Stimulated activated CD4-positive, alpha-beta T cell treated with anti-CD3 and anti-CD28 coated beads, Interleukin-2, amount 100 ng/mL, for 24 hours (primary cell): ENCODE measurements at regions not wholly inside any gene's neighbourhood (a gene's known extent, or its start where the extent isn't known, plus 50 kb on each side); places are given as distances from the start of the nearest gene placed in this dataset.
"Not testable (repeated sequence)": the region's sequence is repeated elsewhere in the genome, so short reads cannot be mapped to it uniquely, and the experiment has no call there.

Experiments used
- DNase-seq, 2 donors: peaks; one replicate each; pipeline ENCODE4 v3.0.0-alpha.2; 2020

DNA sequence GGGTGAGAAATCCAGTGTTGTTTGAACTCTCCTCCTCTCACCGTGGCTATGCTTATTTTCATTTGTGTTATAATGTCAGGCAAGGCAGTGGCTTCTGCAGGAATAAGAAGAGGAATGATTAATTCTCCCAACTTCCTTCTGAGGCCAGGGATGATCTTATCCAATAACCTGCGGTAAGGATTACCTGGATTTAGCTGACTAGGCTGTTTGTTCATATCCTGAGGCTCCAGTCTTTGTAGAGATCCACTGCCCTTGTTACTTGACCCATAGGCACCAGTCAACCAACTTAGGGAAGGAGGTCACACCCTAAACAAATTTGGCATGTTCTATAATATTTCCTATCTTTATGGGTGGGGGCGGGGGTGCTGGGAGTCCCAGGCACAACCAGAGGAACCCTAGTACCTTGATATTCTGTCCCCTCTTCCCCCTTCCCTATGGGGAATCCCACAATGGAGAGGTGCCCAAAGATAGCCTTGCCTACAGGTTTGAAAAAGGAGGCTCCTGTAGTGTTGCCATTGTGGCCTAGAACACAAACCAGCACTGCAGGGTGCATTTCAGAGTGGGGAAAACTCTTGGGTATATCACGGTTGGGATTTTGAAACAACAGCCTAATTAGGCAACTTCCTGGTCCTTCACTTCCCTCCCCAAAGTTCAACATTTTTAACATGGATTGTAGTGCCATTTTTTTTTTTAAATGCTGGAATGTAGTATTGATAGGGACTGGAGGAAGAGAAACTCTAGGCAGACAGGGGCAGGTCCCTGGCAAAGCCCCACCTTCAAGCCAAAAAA, 977.5 kb upstream of the SPRY2 start:
- DNase-seq = no peak

DNA sequence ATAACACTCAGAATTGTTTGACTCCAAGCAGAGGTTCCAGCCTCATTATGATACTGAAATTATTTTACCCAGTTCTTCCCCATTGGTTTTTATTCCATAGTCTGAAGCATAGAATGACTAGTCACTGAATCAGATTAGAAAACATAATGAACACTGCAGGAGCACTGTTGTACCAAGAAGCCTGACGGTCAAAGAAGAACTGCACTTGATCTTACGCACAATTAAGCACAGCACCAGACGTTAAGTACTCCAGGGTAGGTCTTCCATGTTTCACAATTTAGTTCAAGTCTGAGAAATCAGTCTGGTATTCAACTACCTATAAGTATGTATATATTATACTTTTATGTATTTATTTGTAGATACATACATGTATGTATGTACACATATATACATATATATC, 973.5 kb upstream of the SPRY2 start:
- no peak for DNase-seq

DNA sequence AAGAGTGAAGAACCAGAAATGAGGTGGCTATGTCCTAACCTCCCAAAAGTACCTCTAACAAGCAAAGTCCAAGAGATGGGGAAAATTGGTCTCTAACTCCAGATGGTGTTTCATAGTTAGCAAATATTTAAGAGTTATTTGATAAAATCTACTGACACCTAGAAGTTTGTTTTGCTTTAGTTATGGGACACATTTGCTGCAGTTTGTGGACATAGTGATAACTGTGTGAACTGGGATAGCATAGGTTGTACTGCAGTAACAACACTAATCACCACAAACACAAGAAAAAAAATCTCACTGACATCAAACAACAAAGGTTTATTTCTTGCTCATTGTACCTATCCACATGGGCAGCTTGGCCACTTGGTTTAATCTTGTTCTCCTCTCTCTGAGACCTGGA, 965.0 kb upstream of the SPRY2 start:
- no peak for DNase-seq

DNA sequence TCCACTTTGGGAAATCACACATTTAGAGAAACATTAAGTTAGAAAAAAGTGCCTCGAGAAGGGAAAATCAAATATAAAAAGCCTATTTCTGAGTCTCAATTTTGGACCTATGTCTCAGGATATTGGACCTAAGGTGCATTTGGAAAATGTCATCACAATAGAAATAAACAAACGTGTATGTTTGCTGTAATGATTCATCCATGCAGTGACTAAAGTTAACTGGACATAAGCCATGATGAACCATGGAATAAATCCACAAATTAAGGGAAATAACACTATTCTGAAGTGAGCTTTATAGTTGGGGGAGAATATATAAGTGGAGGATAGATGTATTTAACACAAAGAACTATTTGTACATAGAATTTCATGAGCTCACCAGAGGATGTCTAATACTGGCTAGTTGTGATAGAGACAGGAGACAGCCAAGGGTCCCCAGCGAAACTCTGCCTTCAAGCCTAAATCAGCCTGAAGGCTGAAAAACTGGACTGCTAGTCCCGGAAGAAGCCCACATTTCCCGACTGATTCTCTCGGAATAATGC, 963.3 kb upstream of the SPRY2 start:
- no peak for DNase-seq

DNA sequence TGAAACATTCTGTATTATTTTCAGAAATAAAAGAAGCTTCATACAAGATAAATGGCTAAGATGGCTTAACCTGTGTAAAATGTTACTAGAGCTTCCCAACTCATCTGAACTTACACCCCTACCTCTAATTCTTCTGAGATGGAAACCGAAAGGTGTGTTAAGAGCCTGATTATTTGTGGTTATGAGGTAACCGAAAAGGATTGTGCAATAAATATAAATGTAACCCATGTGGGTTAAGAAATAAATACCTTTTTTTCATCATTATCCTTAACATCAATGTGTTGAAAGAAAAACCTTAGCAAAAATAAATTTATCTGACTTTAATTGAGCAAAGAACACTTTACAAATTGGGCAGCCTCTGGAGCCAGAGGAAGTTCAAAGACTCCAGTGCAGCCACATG, 961.8 kb upstream of the SPRY2 start:
- DNase-seq = no peak

DNA sequence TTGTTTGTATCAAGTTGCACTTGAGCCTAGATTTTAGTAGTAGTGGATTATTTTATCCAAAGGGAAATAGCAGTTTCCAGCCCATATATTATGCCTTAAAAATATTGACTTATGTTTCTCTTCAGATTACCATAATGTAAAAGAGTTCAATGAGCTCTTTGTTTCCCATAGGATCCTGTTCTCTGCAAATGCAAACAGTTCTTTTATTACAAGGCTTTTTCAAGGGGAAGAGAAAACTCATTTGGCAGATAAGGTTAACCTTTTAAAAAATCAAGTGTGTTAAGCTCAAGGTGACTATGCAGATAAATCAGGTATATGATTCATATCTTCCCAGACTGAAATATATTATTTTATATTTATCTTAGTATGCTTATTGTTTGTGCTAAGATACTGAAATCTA, 961.2 kb upstream of the SPRY2 start:
- no peak for DNase-seq

DNA sequence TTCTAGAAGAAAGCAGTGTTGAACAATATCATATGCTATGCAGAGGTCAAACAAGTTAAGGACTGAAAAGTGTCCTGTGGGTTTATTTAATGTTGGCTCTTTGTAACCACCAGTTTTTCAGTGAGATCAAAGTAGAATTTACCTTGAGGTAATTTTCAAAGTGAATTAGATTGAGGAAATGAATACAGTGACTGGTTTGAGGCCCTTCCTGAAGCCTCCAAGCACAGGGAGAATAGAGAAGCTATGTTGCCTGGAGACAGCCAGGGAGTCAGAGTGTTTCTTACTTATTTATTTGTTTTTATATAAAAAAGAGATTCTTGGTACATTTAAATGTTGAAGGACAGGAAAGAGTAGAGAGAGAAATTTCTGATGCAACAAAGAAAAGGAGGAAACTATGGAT, 954.3 kb upstream of the SPRY2 start:
- DNase-seq = no peak

DNA sequence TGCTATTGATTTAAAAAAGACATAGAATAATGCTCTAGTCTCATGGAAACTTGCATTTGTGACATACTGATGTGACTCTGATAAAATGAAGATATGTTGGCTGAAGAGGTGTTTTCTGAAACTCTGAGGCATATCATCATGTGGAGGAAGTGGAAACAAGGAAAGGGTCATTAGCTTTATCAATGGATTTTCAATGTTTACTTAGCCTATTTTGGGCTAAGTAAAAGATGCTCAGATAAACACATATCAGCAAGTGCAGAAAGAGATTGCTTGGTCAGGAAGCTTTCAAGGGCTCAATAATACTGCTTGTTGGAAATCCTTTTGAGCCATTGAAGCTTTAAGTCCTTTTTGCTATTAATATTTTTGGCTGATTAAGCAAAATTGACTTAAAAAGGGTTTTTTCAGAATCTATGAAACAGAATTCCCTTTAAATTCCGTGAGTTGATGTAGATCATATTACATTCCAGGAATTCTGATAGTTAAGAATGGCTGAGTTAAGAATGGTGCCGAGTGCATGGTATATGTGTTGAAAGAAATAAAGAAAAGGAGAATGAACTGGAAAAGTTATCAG, 952.8 kb upstream of the SPRY2 start:
- no peak for DNase-seq

DNA sequence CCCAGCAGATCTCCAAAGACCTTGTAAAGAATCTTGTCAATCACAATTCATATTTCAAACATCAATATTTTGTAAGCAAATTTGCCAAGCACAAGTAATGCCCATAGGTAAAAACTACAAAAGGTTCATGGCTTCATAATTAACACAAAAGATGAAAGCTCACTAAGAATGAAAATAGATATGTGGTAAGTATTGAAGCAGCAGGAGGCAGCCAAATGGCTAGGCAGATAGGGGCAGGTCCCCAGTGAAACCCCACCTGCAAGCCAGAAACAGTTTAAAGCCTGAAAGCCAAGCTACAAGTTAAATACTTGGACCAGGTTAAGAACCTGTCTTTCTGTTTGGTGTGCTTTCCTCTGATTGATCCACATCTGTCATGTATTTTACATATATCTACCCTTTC, 942.6 kb upstream of the SPRY2 start:
- DNase-seq = no peak

DNA sequence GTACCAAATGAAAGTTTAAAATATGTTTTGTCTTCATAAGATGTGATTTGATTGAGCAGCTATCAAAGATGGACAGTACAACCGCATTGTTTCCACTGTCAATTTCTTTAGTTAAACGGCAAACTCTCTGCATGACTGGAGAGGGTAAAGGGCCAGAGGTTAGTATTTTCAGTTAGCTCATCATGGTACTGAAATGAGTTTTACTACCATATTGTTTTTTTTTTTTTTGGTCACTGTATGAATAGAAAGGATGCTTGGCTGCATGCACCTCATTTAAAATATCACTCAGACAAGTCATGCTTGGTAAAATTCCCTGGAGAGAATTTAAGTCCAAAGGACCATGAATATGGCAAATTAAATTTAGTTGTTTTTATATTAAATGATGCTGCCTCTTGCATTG, 942.1 kb upstream of the SPRY2 start:
- DNase-seq = no peak

DNA sequence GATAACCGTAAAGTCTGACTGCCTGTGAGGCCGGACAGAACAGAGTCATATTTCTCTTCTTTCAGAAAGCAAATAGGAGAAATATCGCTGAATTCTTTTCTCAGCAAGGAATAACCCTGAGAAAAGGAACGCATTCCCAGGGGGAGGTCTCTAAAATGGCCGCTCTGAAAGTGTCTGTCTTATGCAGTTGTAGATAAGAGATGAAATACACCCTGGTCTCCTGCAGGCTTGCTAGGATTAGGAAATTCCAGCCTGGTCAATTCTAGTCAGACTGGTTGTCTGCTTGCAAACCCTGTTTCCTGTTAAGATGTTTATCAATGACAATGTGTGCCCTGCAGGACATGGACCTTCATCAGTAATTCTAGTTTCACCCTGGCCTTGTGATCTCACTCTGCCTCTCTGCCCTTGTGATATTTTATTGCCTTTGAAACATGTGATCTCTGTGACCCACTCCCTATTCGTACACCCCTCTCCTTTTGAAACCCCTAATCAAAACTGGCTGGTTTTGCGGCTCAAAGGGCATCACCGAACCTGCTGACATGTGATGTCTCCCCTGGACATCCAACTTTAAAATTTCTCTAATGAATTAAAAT, 934.8 kb upstream of the SPRY2 start:
- DNase-seq = no peak

DNA sequence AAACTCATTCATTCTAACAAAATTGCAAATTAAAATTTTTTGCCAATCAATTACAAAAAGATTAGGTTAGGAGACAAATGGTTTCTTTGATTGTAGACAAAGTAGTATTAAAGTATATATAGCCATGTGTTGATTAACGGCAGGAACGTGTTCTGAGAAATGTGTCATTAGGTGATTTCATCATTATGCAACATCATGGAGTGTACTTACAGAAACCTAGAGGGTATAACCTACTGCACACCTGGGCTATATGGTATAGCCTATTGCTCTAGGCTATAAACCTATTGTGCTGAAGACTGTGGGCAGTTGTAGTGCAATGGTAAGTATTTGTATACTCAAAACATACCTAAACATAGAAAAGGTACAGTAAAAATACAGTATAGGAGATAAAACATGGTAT, 906.8 kb upstream of the SPRY2 start:
- DNase-seq = no peak

DNA sequence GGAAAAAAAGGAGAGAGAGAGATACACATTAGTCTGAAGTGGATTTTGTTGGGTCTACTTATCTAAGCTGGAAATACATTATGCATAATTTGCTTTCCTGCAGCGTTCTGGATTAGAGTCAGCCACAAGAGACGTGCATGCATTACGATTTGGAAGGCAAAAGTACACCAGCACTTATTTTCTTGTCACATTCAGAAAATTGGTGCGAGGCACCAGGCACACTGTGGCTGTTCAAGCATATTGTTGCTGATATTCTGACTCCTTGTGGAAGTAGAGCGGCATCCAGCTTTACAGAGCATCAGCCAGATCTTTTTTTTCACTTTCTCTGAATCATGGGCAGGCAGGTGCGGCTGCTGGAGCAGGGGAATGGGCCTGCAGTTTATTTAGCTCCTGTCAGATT, 905.6 kb upstream of the SPRY2 start:
- DNase-seq = no peak

DNA sequence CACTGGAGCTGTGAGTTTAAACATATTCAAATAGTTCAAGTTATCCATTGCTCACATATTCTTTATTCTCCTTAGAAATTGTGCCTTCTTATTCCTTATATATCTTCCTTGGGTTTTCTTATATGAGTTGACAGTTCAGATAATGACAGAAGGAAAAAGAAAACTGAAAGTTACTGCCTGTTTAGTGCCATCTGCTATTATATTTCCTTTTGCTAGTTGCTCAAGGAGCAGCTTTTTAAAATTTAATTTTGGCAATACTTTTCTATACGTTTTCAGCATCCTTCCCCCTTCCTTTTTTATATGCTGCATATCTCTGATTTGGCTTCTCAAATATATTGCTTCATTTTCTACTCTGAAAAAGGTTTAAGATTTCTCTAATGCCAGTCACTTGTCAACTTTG, 903.1 kb upstream of the SPRY2 start:
- no peak for DNase-seq

DNA sequence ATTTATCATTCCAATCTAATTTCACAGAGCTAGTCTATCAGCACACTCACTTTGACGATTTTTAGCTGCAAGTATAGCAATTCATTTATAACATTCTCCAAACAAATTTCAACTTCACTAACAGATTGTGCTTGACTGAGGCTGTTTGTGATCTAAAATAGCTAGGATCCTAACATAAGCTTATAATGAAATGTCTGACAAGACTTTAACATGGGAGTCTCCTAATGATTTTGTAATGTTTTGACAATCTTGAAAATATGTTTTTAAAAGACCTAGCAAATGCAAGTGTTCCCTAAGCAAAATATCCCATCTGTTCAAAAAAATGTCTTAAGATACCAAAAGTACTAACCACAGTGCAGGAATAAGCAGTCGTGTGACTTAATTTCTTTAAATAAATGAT, 889.5 kb upstream of the SPRY2 start:
- no peak for DNase-seq

DNA sequence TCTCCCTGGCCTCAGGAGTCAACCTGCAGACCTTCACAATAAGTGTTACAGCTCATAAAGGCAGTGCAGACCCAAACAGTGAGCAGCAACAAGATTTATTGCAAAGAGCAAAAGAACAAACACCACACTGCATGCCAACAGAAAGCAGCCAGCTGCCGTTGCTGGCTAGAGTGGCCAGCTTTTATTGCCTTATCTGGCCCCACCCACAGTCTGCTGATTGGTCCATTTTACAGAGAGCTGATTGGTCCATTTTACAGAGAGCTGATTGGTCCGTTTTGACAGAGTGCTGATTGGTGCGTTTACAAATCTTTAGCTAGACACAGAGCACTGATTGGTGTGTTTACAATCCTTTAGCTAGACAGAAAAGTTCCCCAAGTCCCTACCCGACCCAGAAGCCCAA, 885.9 kb upstream of the SPRY2 start:
- DNase-seq = not testable (repeated sequence)

DNA sequence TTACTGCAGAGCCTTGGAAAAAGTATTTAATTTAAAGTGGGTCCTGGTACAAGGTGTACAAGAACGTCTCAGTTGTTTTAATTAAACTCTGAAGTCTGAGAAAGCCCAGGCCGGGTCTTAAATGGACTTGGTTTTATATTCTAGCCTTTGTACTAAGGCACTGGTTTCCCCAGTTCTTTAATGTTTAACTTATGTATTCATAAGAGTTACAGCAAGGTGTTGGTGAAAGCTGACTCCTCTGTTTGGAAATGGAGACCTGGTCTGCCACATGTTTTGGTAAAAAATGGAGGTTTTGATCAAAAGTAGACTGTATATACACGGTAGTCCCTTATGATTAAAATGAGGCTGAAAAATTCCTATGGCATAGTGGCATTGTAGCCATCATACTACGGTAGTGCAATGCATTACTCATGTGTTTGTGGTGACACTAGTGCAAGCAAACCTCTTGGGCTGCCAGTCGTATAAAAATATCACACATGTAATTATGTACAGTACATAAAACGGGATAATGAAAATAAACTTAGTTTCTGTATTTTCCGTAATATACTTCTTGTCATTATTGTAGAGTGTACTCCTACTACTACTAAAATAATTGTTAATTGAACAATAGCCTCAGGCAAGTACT, 883.4 kb upstream of the SPRY2 start:
- DNase-seq = no peak

DNA sequence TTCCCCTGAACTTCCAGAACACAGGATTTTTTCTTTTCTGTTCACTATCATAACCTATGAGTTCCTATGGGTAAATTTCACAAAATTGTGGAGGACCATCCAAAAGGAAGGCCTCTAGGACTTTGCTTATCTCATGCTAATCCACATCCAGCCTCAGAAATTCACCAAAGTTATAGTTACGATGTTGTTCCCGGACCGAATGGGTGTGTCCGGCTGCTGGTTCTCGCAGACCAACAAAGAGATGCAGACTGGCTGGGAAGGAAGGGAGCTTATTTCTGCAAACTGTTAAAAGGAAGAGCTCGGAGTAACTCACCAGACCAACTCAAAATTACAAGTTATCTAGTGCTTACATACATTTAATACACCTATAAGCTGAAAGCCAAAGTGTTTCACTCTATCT, 882.9 kb upstream of the SPRY2 start:
- DNase-seq = no peak

DNA sequence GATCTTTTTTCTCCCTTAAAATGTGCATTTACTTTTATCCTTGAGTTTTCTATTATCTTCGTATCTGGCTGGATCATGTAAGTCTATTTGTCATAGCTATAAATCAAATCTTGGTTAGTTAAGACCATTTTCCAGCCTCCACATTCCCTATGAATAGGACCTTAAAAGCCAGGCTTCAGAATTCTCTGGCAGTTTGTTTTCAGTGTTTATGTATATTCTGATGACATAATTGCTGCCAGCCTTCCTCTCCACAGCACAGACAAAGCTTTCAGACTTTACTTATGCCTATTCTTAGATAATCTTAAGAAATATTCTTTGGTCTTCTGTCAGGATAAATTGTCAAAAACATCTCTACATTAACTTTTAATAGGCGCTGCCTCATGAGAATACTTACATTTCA, 870.8 kb upstream of the SPRY2 start:
- DNase-seq = no peak

DNA sequence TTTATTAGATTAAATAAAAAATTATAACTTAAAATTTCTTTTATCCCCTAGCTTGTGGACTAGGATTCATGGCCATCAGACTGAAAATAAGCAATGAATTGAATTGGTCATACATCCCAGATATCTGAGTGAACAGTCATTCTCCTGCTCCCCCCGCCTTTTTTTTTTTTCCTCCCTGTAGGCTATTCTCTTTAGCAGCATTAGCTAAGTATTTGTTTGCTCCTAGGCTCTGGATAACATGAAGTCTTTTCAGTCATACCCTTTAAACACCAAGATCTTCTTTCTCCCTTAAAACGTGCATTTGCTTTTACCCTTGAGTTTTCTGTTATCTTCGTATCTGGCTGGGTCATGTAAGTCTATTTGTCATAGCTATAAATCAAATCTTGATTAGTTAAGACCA, 866.7 kb upstream of the SPRY2 start:
- no peak for DNase-seq

DNA sequence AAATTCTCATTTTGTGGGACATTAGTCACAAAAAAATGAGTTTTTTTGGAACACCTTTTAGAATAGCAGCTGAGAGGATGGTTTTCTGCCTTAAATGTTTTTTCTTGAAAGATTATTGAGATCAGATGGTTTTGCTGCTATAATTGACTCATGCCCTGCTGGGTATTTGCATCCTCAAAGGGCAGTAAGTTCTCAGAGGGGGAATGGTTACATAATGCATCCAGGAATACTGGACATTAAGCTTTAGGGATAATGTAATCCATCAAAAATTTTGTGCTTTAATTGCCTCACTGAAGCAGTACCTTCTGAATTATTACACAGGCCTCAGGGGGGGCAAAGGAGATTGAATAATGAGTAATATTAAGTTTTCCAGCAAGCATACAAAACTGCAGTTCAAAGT, 866.3 kb upstream of the SPRY2 start:
- no peak for DNase-seq

DNA sequence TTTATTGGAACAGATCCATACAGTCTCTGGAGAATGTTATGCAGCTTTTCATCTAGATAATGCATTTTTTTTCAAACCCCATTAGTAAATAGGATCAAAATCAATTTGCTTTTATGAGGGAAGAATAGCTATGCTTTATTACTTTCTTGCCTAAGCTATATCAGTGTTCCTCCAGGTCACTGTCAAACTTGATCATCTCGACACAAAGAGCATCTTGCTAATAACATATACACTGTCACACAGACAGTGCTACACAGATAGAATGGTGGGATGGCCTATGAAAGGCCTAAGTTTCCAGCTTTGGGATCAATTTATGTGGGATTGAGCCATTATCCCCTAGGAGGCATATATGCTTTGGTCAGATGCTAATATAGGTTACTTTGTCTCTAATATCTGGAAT, 862.9 kb upstream of the SPRY2 start:
- DNase-seq = no peak

DNA sequence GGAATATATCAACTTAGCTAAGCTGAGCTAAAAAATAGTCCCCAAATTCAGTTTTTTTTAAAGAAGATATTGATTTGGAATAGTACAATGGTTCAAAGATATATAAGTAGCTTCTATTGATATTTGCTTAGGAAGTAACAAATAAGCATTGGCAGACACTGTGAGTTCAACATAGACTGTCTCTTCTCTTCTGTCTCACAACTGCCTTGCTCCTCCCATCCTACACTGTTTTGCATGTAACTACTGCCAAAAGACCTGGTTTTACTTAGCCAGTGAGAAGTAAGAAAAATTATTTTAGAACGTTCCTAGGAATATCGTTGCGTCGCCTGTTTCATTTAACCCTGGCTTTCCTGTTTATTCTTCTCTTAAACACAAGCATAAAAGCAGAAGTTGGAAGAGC, 859.0 kb upstream of the SPRY2 start:
- no peak for DNase-seq

DNA sequence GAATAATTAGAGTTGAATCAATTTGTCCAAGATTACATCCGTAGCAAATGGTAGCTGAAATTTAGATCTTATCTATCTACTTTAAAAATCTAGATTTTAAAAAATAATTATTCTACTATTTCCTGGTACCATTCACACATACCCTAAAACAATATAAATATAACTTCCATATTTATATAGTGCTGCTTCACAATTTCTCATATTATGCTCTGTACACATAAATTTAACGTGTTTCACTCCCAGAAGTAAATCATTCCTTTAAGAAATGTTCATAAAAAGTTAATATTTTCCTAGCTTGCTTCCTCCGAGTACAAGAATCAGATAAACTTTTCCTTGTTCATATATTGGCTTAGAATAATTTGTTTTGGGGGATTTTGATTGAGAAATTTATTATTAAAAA, 857.0 kb upstream of the SPRY2 start:
- no peak for DNase-seq
